ENCODE measurements at regions not wholly inside any gene's neighbourhood (a gene's known extent, or its start where the extent isn't known, plus 50 kb on each side); places are given as distances from the start of the nearest gene placed in this dataset.

DNA sequence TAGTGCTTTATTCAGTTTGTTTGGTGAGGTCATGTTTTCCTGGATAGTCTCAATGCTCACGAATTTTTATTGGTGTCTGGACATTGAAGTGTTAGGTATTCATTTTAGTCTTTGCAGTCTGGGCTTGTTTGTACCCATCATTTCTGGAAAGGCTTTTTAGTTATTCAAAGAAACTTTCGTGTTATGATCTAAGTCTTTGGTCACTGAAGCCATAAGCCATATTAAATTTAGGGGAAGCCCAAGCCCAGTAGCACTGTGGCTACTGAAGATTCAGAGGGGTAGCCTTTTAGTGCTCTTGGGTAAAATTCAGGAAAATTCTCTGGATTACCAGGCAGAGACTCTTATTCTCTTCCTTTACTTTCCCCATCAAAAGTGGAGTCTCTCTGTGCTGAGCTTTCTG lies 56.2 kb upstream of the PEX5L start:
- DNase-seq, result no peak

DNA sequence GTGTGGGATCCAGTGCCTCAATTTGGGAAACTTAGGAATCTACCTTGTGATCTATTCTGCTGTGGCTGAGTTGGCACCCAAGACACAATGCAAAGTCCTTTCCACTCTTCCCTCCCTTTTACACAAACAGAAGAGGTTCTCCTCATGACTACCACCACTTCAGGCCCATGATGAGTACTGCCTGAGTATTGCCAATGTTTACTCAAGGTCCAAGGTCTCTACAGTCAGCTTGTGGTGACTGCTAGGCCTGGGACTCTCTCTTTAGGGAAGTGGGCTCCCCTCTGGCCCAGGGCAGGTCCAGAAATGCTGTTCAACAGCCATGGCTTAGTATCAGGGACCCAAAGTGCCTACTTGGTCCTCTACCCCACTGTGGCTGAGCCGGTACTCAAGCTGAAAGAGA lies 56.8 kb upstream of the PEX5L start:
- DNase-seq, result no peak

DNA sequence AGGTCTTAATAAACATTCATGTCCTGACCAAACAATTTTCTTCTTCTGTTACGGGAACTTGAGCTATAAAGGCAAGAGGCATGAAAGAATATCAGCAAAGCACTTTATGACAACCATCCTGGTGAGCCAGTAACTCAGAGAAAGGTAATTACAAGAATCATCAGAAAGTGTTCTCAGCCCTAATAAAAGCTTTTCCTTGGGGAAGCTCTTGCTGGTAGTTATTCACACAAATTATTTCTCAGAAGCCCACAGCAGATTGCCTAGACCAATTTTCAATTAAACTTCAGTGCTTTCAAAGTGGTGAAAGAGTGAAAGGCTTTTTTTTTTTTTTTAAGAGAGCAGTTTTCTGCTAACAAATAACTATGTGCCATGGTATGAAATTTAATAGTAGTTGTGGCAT lies 60.9 kb upstream of the PEX5L start:
- DNase-seq, result no peak

DNA sequence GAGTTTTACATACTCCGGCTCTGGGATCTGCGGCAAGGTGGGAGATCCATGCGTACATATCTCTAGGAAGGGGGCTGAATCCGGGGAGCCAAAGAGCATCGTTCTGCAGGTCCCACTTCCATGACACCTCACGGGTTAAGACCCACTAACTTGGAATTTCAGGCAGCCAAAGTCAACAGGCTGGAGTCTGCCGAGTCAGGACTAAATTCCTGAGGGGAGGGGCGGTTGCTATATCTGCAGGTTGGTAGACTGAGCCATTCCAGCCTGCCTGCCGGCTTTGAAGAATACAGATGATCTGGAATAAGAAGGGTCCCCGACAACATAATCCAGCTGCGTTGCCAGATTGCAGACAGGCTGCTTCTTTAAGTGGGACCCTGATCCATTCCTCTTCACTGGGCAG lies 65.4 kb upstream of the PEX5L start:
- DNase-seq, result no peak

DNA sequence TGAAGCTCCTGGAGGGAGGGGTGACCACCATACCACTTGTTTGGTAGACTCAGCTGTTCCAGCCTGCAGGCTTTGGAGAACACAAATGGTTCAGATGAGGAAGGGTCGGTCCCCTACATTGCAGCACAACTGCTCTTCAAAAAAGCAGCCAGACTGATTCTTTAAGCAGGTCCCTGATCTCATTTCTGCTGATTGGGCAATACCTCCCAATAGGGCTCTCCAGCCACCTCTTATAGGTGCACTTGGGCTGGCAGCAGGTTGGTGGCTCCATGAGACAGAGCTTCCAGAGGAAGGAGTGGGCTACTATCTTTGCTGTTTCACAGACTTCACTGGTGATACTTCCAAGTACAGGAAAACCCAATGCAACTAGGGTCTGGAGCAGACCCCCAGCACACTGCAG lies 65.9 kb upstream of the PEX5L start:
- DNase-seq, result no peak

DNA sequence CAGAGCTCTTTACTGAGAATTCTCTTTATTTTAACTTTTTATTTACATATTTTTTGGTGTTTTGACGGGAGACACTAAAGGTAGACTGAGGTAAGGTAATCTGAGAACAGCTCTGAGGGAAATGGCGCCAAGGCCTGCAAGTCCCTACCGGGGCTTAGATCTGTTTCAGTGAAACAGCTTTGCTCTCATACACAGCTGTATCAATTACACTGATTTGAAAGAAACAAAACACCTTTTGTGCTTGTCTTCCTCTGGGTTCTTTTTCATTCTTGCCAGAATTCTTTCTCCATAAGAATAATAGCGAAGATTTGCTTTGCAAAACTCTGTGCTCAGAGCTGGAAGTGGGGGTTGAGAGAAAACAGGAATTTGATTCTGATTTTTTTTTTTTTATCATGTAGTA lies 79.5 kb upstream of the PEX5L start:
- DNase-seq, result no peak

DNA sequence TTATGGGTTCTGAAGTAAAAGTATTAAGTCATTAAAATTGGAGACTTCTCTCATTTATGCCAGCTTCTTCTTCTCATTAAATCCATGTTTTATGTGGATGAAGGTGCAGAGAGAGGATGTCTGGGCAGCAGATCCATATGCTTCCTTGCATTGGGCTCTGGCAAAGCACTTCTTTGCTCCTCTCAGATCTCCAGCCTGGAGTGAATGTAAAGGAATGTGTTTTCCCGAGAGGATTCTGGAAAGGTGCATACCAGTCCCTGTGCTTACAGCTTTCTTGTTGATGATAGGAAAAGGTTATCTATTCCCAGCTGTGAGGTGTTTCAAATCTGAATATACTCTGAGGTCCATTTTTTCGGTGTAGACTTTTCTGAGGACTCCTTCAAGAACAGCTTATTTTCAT lies 79.9 kb upstream of the PEX5L start:
- no peak for DNase-seq

DNA sequence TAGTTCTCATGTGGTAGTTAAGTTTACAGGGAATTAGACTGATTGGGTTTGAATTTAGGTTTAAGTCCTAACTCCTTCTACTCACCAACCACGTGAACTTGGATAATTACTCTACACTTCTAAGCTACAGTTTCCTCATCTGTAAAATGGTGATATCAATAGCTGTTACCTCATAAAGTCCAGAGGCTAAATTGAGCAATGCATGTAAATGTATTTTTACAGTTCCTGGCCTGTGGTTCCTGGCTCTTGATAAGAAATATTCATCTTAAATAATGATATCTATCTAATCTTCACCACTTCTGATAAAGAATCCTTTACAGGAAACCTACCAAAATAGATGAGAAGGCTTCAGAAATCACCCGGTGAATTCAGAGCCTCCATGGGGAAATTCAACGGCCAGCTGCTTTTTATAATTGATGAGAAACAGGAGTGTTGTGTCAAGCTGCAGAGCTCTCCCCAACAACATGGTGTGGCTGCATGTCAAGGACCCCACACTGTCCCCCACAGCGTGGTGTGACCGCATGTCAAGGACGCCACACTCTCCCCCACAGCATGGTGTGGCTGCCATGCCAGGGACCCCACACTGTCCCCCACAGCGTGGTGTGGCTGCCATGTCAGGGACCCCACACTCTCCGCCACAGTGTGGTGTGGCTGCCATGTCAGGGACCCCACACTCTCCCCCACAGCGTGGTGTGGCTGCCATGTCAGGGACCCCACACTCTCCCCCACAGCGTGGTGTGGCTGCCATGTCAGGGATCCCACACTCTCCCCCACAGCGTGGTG lies 80.8 kb upstream of the PEX5L start:
- no peak for DNase-seq

DNA sequence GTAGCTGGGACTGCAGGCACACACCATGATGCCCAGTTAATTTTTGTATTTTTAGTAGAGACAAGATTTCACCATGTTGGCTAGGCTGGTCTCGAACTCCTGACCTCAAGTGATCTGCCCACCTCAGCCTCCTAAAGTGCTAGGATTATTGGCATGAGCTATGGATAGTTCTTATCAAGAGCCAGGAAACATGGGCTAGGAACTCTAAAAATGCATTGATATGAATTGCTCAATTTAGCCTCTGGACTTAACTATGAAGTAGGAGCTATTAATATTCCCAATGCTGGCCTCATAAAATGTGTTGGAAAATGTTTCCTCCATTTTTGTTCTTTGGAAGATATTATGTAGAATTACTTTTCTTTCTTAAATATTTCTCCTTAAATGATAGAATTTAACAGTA lies 82.8 kb upstream of the PEX5L start:
- DNase-seq, result no peak

DNA sequence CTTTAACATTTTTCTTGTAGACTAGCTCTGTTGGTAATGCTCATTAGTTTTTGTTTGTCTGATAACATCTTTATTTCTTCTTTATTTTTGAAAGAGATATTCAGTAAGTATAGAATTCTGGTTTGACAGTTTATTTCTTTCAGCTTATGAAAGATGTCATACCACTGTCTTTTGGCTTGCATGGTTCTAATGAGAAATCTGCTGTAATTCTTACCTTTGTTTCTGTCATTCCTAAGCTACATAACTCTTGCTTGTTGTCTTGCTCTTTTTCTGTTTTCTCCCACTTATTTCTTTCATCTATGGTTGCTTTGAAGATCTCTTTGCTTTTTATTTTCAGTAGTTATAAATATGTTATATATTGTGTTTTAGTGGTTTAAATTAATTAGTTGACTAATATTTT lies 87.2 kb upstream of the PEX5L start:
- no peak for DNase-seq

DNA sequence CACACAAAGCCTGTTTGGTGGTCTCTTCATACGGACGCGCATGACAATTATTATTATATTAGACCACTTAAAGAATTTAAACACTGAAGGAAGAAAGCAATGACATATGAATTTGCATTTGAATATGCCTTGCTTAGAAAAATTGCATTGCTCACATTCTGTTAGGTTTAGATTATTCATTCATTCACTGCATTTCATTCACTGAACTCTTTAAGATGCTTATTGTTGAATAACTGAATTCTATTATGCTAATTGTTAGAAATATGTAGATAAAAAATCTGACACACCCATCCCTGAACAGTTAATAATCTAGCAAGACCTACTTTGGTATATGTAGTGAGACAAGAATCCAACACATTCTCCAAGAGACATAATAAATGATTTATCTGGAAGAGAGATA lies 94.4 kb upstream of the PEX5L start:
- DNase-seq, result no peak

DNA sequence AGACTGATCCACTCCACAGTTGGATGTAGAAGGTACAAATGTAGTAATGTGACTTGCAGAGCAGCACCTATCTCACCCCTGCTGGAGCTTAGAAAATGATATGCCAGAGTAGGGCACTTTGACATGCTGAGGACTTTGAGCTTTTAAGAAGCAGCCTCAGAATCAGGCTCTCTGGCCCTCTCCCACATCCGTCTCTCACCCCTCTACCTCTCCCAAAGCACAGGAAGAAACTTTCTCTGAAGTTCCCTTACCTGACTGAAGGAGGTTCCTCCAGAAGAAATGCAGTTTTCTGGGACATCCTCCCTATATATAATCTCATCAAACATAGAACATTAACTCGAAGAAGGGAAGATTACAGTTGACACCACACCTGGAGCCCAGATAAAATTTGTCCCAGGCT lies 98.4 kb upstream of the PEX5L start:
- no peak for DNase-seq

DNA sequence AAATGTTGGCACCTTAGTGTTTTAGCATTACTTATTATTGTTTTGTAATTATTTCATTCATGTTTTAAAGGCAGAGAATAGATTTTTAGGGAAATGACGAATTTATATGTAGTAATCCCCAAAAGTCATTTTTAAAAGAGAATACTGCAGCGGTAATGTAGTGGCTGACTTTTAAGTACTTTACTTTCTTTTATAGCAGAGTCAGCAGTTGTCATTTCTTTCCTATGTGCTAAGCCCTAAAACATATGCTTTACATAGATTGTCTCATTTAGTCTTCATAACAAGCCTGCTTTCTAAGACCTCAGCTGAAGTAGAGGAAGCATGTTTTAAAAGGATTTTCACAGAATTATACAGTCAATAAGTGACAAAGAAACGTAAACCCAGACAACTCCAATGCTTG lies 102.1 kb upstream of the PEX5L start:
- no peak for DNase-seq

DNA sequence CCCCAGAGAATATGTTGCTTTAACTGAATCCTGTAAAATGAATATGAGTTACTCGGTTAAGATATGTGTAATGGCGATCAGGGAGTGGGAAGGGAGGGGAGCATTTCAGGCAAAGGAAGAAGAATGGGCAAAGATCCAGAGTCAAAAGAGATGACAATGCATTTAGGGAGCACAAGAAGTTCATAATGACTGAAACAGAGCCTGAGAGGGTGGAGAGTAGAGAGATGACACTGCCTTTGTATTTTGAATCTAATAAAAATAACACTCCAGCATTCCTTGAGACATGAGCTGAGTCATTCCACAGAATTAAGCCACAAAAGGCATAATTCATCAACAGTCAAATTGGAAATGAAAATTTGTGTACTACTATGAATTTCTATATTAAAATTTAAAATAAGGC lies 105.3 kb upstream of the PEX5L start:
- no peak for DNase-seq

DNA sequence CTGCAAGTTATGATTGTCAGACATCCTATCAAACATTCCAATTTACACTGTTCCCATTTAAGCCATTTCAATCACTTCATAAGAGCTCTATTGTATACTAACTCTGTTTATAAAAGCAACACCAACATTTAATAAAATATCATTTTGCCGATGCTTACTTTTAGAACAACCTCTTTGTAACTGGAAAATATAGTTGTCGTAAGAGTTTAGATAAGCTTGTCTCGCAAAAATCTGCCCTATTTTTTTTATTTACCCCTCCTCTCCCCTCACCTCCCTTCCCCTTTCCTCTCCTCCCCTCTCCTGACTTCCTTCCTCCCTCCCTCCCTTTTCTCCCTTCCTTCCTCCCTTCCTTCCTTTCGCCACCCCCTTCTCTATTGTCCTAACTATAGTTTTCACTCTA lies 105.7 kb upstream of the PEX5L start:
- DNase-seq, result no peak

DNA sequence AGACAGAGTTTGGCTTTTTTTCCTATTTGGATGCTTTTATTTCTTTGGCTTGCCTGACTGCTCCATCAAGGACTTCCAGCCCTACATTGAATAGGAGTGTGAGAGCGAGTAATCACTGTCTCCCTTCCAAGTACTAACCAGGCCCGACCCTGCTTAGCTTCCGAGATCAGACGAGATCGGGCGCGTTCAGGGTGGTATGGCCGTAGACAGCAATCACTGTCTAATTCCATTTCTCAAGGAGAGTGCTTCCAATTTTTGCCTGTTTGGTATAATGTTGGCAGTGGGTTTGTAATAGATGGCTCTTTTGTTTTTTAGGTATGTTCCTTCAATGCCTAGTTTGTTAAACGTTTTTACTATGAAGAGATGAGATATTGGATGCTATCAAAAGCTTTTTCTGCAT lies 125.0 kb upstream of the PEX5L start:
- no peak for DNase-seq

DNA sequence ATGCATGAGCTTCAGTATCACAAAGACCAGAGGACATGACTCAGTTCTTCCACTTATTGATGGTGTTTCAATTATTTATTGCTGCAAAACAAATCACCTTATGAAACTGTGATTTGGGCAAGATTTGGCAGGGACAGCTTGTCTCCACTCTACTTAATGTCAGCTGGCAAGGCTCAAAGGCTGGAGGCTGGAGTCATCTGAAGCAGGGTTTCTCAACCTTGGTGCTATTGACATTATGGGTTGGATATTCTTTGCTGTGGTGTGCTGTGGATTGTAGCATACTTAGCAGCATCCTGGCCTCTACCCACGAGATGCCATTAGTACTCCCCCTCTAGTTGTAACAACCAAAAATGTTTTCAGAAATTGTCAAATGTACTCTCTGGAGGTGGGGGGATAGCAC lies 138.8 kb upstream of the PEX5L start:
- DNase-seq, result no peak

DNA sequence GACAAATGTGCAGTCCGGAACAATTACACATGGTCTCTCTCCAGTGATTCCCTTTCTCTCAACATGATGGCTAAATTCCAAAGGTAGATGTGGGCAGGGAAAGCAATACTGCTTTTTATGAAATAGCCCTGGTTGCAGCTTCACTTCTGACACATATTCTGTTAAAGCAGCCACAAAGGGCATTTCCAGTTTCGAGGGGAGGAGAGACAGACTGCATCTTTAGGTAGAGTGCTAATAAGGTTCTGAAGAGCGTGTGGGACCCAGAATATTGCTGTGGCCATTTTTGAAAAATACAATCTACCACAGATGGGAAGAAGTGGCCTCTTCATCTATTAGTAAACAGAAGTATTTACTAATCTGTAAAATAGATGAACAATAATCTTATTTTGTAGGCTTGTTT lies 139.3 kb upstream of the PEX5L start:
- no peak for DNase-seq

DNA sequence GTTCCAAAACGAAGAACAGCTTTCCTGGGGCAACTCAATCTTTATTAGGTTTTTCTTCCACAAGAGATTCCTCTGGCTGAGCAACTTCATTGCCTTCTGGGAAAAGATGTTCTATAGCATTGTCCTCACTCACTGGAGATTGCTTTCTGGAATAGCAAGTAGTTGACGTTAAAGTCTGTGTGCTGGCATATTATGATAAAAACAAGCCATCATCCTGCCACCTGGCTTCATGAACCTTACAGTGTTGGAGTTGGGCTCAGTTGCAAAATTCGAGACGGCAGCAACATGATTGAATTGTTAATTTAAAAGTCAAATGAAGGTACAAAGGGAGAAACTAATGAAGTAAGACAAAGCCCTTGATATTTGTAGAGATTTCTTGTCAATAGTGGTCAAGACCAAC lies 140.5 kb upstream of the PEX5L start:
- no peak for DNase-seq

DNA sequence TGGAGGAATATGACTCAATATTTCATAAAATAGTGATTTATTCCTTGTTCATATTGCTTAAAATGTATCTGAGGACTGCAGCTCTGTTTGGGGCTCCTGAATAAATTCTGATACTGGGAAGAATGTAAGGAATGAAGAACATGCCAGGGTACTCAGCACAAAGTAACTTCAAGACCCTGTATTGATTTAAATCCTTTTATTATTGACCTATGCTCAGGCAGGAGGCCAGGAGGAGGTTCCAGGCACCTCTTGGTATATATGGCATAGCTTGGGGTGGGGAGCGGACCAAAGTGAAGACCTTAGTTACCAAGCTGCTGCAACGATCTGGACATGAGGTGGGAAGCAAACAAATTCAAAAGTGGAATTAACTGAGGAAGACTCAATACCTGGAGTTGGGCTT lies 142.8 kb upstream of the PEX5L start:
- DNase-seq, result no peak

DNA sequence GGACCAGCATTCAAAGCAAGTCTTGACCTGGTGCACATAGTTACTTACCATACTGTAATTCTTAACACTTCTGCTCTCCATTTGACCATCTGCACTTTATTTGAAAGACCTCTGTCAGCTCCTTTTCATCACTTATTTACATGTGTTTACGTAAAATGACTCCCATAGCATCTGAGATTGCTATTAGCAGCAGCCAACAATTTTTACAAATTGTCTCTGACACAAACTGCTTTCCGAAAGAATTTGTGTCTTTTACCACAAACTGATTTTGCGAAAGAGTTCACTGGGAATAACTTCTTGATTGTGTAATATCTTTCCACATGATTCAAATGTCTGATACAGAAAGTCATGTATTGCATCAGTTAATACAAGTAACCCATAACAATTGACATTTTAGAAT lies 144.1 kb upstream of the PEX5L start:
- no peak for DNase-seq

DNA sequence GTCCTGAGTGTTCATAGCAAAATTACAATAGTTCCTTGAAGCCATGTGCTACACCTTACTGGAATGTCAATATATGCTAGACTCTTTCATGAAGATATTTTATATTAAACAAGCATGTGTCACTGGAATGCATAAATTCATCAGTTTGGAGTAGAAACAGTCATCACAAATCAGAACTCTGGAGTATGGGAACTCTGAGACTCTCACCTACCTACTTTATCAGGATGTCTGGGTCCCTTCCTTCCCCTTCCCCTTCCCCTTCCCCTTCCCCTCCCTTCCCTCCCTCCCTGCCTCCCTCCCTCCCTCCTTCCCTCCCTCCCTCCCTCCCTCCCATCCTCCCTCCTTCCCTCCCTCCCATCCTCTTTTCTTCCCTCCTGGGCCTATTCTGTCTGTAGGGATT lies 144.7 kb upstream of the PEX5L start:
- no peak for DNase-seq

DNA sequence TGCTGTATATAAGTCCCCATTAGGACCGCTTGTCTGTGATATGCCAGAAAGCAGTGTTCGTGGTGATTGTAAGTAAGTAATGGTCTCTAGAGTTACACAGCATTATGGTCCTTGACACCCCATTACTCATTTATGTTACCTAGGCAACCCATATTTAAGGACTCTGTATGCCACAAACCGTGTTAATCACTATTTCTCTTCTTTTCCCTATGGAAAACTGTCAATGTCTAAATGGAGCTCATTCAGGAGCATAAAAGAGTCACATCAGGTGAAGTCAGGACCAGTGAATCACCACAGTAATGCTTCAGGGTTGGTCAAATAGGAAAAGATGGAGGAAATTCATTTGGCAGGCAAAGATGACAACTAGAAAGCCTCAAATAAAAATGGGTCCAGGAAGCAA lies 146.6 kb upstream of the PEX5L start:
- DNase-seq, result no peak

DNA sequence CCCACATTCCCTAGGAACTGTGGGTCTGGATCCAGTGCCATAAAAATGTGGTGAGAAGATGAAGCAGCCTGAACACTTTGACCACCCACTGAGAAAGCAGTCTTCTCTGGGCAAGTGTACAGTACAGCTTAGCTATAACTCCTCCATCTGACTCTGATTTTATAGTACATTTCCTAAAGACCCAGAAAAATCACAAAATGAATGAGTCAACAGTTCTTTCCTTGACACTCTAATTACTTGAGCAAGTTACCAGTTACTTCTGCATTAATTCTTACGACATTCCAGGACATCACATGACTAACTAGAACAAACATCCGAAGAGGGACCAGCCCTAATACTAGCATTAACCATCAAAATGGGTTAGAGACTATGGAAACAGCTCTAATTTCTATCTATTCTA lies 148.1 kb upstream of the PEX5L start:
- DNase-seq, result no peak

DNA sequence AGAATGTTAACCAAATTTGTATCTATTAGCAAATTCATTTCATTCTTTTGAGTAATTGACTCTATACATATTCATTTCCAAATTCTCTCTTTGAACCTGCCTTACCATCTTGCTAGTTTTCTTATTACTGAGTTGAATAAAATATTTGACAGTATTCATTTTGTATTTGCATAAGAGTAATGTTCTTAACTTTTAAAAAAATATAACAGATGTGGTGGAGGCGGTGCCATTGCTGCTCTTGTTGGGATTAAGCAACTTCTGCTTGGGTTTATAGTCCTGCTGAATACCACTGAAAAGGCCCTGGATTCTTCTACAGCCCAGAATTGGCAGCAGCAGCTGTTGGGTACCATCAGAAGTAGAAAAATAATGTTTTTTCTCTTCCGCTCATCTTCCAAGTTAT lies 148.9 kb upstream of the PEX5L start:
- DNase-seq, result no peak

Measured in suppressor macrophage treated with lipopolysaccharide for 4 hours (primary cell).